KMS-11 (cell line): ENCODE measurements at regions not wholly inside any gene's neighbourhood (a gene's known extent, or its start where the extent isn't known, plus 50 kb on each side); places are given as distances from the start of the nearest gene placed in this dataset.

ENCODE experiments used
- H2AFZ ChIP-seq: fragments of 200-600 bp; sonication (generic); 2 replicates; pipeline ENCODE4 v1.6.1; 2016; ENCODE audit warnings: antibody characterized with exemption, mixed run types, low read depth
- H3K27ac ChIP-seq: fragments of 200-600 bp; sonication (generic); 2 replicates; pipeline ENCODE4 v1.6.1; 2016; ENCODE audit warnings: mild to moderate bottlenecking, mixed run types
- H3K27me3 ChIP-seq: fragments of 200-600 bp; sonication (generic); 2 replicates; pipeline ENCODE4 v1.6.1; 2017; ENCODE audit warnings: mild to moderate bottlenecking, low read depth, mixed run types, moderate library complexity; ENCODE audit not compliant: insufficient read depth
- H3K36me3 ChIP-seq: fragments of 200-600 bp; sonication (generic); 2 replicates; pipeline ENCODE4 v1.6.1; 2017; ENCODE audit warnings: mild to moderate bottlenecking, mixed run types; ENCODE audit not compliant: insufficient read depth
- H3K4me1 ChIP-seq: fragments of 200-600 bp; sonication (generic); 2 replicates; pipeline ENCODE4 v1.6.1; 2016; ENCODE audit warnings: mild to moderate bottlenecking, low read depth, mixed run types; ENCODE audit not compliant: poor library complexity, severe bottlenecking
- H3K4me2 ChIP-seq: fragments of 200-600 bp; sonication (generic); 2 replicates; pipeline ENCODE4 v1.7.0; 2016; ENCODE audit warnings: mild to moderate bottlenecking, mixed run types
- H3K4me3 ChIP-seq: fragments of 200-600 bp; sonication (generic); IDR thresholded peaks from 2 replicates; pipeline ENCODE4 v1.6.1; 2017; ENCODE audit warnings: low read depth, low read length, mixed read lengths; ENCODE audit not compliant: insufficient read depth
- H3K79me2 ChIP-seq: fragments of 200-600 bp; sonication (generic); 2 replicates; pipeline ENCODE4 v1.6.1; 2016; ENCODE audit warnings: low read depth, mixed run types; ENCODE audit not compliant: insufficient read depth
- H3K9ac ChIP-seq: fragments of 200-600 bp; sonication (generic); 2 replicates; pipeline ENCODE4 v1.6.1; 2016; ENCODE audit warnings: mild to moderate bottlenecking, mixed run types
- H4K20me1 ChIP-seq: fragments of 200-600 bp; sonication (generic); 2 replicates; pipeline ENCODE4 v1.6.1; 2016; ENCODE audit warnings: mild to moderate bottlenecking, mixed run types; ENCODE audit not compliant: insufficient read depth
- CTCF ChIP-seq: fragments of 200-600 bp; sonication (generic); conservative IDR thresholded peaks from 2 replicates; pipeline ENCODE4 v1.6.1; 2017; ENCODE audit warnings: low read depth, mild to moderate bottlenecking, antibody characterized with exemption, low read length, moderate library complexity, mixed read lengths

- H3K27me3 ChIP-seq = no peaks in the 10 kb centered on the region
- H3K4me1 ChIP-seq = peaks cover 5% of the 10 kb centered on the region
- H3K9ac ChIP-seq = no peak overlapping the region
- no peak for TF ChIP-seq CTCF
- H3K36me3 ChIP-seq = no peaks in the 10 kb centered on the region
- H3K79me2 ChIP-seq = no peaks in the 10 kb centered on the region
- H3K27ac ChIP-seq = no peak overlapping the region
- H2AFZ ChIP-seq = no peak overlapping the region
- no peaks in the 10 kb centered on the region for H4K20me1 ChIP-seq
- H3K4me2 ChIP-seq = no peak overlapping the region
- no peak overlapping the region for H3K4me3 ChIP-seq
Measured at GRCh38 chr15:94061041-94061440, 170.3 kb upstream of the MCTP2 start.

GRCh38 chr15:94059013-94059587, 172.3 kb upstream of the MCTP2 start:
- no peak overlapping the region for H3K4me3 ChIP-seq
- no peak overlapping the region for H3K27ac ChIP-seq
- no peaks in the 10 kb centered on the region for H3K36me3 ChIP-seq
- H3K4me2 ChIP-seq = no peak overlapping the region
- no peak for TF ChIP-seq CTCF
- H2AFZ ChIP-seq = no peak overlapping the region
- H4K20me1 ChIP-seq = no peaks in the 10 kb centered on the region
- peaks cover 5% of the 10 kb centered on the region for H3K4me1 ChIP-seq
- H3K9ac ChIP-seq = no peak overlapping the region
- H3K27me3 ChIP-seq = no peaks in the 10 kb centered on the region
- no peaks in the 10 kb centered on the region for H3K79me2 ChIP-seq

GRCh38 chr15:94057305-94057704, 174.1 kb upstream of the MCTP2 start:
- Histone ChIP-seq H3K27ac (no peak overlapping the region), H3K27me3 (no peaks in the 10 kb centered on the region), H3K9ac (no peak overlapping the region), H4K20me1 (no peaks in the 10 kb centered on the region), H2AFZ (no peak overlapping the region), H3K4me2 (no peak overlapping the region), H3K4me1 (peaks cover 5% of the 10 kb centered on the region), H3K79me2 (no peaks in the 10 kb centered on the region), H3K36me3 (no peaks in the 10 kb centered on the region), H3K4me3 (no peak overlapping the region)
- no peak for TF ChIP-seq CTCF

- Histone ChIP-seq H3K4me3 (no peak overlapping the region), H3K4me1 (peaks cover 5% of the 10 kb centered on the region), H3K9ac (no peak overlapping the region), H4K20me1 (no peaks in the 10 kb centered on the region), H3K27ac (no peak overlapping the region), H3K27me3 (no peaks in the 10 kb centered on the region), H2AFZ (no peak overlapping the region), H3K79me2 (no peaks in the 10 kb centered on the region), H3K36me3 (no peaks in the 10 kb centered on the region), H3K4me2 (no peak overlapping the region)
- TF ChIP-seq CTCF = no peak
Measured at GRCh38 chr15:94056314-94056713, 175.0 kb upstream of the MCTP2 start.

GRCh38 chr15:94053626-94054025, 177.7 kb upstream of the MCTP2 start:
- Histone ChIP-seq H3K4me2 (no peak overlapping the region), H3K27me3 (no peaks in the 10 kb centered on the region), H3K79me2 (no peaks in the 10 kb centered on the region), H4K20me1 (no peaks in the 10 kb centered on the region), H3K4me3 (no peak overlapping the region), H3K9ac (no peak overlapping the region), H3K4me1 (peaks cover 5% of the 10 kb centered on the region), H3K36me3 (no peaks in the 10 kb centered on the region), H3K27ac (no peak overlapping the region), H2AFZ (no peak overlapping the region)
- TF ChIP-seq CTCF = no peak
